KBM-7 (cell line): ENCODE measurements at regions not wholly inside any gene's neighbourhood (a gene's known extent, or its start where the extent isn't known, plus 50 kb on each side); places are given as distances from the start of the nearest gene placed in this dataset.

Experiments
- DNase-seq: peaks from one replicate; pipeline ENCODE4 v3.0.0-alpha.2; 2015
- in situ Hi-C: fragments of 300-500 bp; cut with MboI; formaldehyde crosslinking; loops from 2 replicates; pipeline ENCODE4 v1.14.3; 2020; ENCODE audit warnings: low sequenced_read_pairs, low pct_unique_long_range_greater_than_20kb, mixed read lengths

GRCh38 chr5:117475919-117476318 is 901.3 kb upstream of the SEMA6A start:
- DNase-seq = no peak
- in situ Hi-C loops = no loop called here

- in situ Hi-C loops = no loop called here
- DNase-seq = no peak
These were observed 898.5 kb upstream of the SEMA6A start for GRCh38 chr5:117473165-117473564.

GRCh38 chr5:117463881-117464570 is 889.4 kb upstream of the SEMA6A start:
- no peak for DNase-seq
- in situ Hi-C loops = no loop called here

GRCh38 chr5:117461966-117462365 is 887.3 kb upstream of the SEMA6A start:
- no peak for DNase-seq

GRCh38 chr5:117461403-117461802 is 886.8 kb upstream of the SEMA6A start:
- in situ Hi-C loops = no loop called here
- DNase-seq = no peak

More at GRCh38 chr5:117461966-117462365, 887.3 kb upstream of the SEMA6A start:
- in situ Hi-C loops = no loop called here

- in situ Hi-C loops = no loop called here
- no peak for DNase-seq
These were observed 883.0 kb upstream of the SEMA6A start for GRCh38 chr5:117457656-117458055.

GRCh38 chr5:117456866-117457470 is 882.3 kb upstream of the SEMA6A start:
- in situ Hi-C loops = no loop called here
- DNase-seq = no peak

- in situ Hi-C loops = no loop called here
- DNase-seq = no peak
These were observed 880.9 kb upstream of the SEMA6A start for GRCh38 chr5:117455236-117456233.

GRCh38 chr5:117454716-117455212 is 880.1 kb upstream of the SEMA6A start:
- in situ Hi-C loops = no loop called here

GRCh38 chr5:117436846-117437245 is 862.2 kb upstream of the SEMA6A start:
- no peak for DNase-seq

More at GRCh38 chr5:117454716-117455212, 880.1 kb upstream of the SEMA6A start:
- peak; percentile 63 for DNase-seq

GRCh38 chr5:117435203-117435602 is 860.6 kb upstream of the SEMA6A start:
- in situ Hi-C loops = no loop called here
- DNase-seq = no peak

More at GRCh38 chr5:117436846-117437245, 862.2 kb upstream of the SEMA6A start:
- in situ Hi-C loops = no loop called here

GRCh38 chr5:117434254-117434653 is 859.6 kb upstream of the SEMA6A start:
- in situ Hi-C loops = no loop called here
- no peak for DNase-seq

- DNase-seq = no peak
- in situ Hi-C loops = no loop called here
These were observed 859.2 kb upstream of the SEMA6A start for GRCh38 chr5:117433818-117434217.

- in situ Hi-C loops = no loop called here
- no peak for DNase-seq
These were observed 856.5 kb upstream of the SEMA6A start for GRCh38 chr5:117431091-117431490.

- in situ Hi-C loops = no loop called here
- no peak for DNase-seq
These were observed 850.5 kb upstream of the SEMA6A start for GRCh38 chr5:117425163-117425562.

- no peak for DNase-seq
These were observed 849.9 kb upstream of the SEMA6A start for GRCh38 chr5:117424559-117424958.

GRCh38 chr5:117417501-117417900 is 842.9 kb upstream of the SEMA6A start:
- no peak for DNase-seq
- in situ Hi-C loops = no loop called here

More at GRCh38 chr5:117424559-117424958, 849.9 kb upstream of the SEMA6A start:
- in situ Hi-C loops = no loop called here

- in situ Hi-C loops = no loop called here
- DNase-seq = no peak
These were observed 840.3 kb upstream of the SEMA6A start for GRCh38 chr5:117414926-117415325.

GRCh38 chr5:117411701-117412100 is 837.1 kb upstream of the SEMA6A start:
- no peak for DNase-seq
- in situ Hi-C loops = no loop called here
